ENCODE measurements at regions not wholly inside any gene's neighbourhood (a gene's known extent, or its start where the extent isn't known, plus 50 kb on each side); places are given as distances from the start of the nearest gene placed in this dataset.

GRCh38 chr7:36016648-36017047, 136.4 kb upstream of the EEPD1 start:
- Histone ChIP-seq H3K4me3 (ENCODE audit: low read length in 3 of 3) (no peak overlapping the region), H3K4me1 (ENCODE audit: control insufficient read depth in 3 of 3, insufficient read depth in 3 of 3, low read length in 3 of 3) (peaks cover 2 to 4% (median 2%) of the 10 kb centered on the region in 3 donors), H3K36me3 (ENCODE audit: control insufficient read depth in 3 of 3, insufficient read depth in 3 of 3, low read length in 3 of 3) (no peaks in the 10 kb centered on the region), H3K27ac (ENCODE audit: low read depth, low read length) (no peak overlapping the region), H3K9me3 (ENCODE audit: control insufficient read depth in 3 of 3, low read length in 3 of 3) (no peaks in the 10 kb centered on the region), H3K9ac (ENCODE audit: low read depth in 1 of 3, low read length in 3 of 3) (no peak overlapping the region), H3K27me3 (ENCODE audit: control insufficient read depth in 3 of 3, insufficient read depth in 3 of 3, low read length in 3 of 3) (no peaks in the 10 kb centered on the region)

- Histone ChIP-seq H3K9me3 (ENCODE audit: control insufficient read depth in 3 of 3, low read length in 3 of 3) (no peaks in the 10 kb centered on the region), H3K9ac (ENCODE audit: low read depth in 1 of 3, low read length in 3 of 3) (no peak overlapping the region), H3K36me3 (ENCODE audit: control insufficient read depth in 3 of 3, insufficient read depth in 3 of 3, low read length in 3 of 3) (no peaks in the 10 kb centered on the region), H3K4me1 (ENCODE audit: control insufficient read depth in 3 of 3, insufficient read depth in 3 of 3, low read length in 3 of 3) (peaks cover 6 to 9% (median 7%) of the 10 kb centered on the region in 3 donors), H3K27ac (ENCODE audit: low read depth, low read length) (no peak overlapping the region), H3K4me3 (ENCODE audit: low read length in 3 of 3) (no peak overlapping the region), H3K27me3 (ENCODE audit: control insufficient read depth in 3 of 3, insufficient read depth in 3 of 3, low read length in 3 of 3) (no peaks in the 10 kb centered on the region)
Measured at GRCh38 chr7:36017111-36017510, 135.9 kb upstream of the EEPD1 start.

GRCh38 chr7:36018816-36019484, 134.1 kb upstream of the EEPD1 start:
- Histone ChIP-seq H3K27ac (ENCODE audit: low read depth, low read length) (no peak overlapping the region), H3K4me3 (ENCODE audit: low read length in 3 of 3) (no peak overlapping the region), H3K4me1 (ENCODE audit: control insufficient read depth in 3 of 3, insufficient read depth in 3 of 3, low read length in 3 of 3) (peaks cover 6 to 10% (median 9%) of the 10 kb centered on the region in 3 donors), H3K27me3 (ENCODE audit: control insufficient read depth in 3 of 3, insufficient read depth in 3 of 3, low read length in 3 of 3) (no peaks in the 10 kb centered on the region), H3K9me3 (ENCODE audit: control insufficient read depth in 3 of 3, low read length in 3 of 3) (no peaks in the 10 kb centered on the region), H3K9ac (ENCODE audit: low read depth in 1 of 3, low read length in 3 of 3) (no peak overlapping the region), H3K36me3 (ENCODE audit: control insufficient read depth in 3 of 3, insufficient read depth in 3 of 3, low read length in 3 of 3) (no peaks in the 10 kb centered on the region)

GRCh38 chr7:36019538-36019937, 133.5 kb upstream of the EEPD1 start:
- H3K9me3 ChIP-seq (ENCODE audit: control insufficient read depth in 3 of 3, low read length in 3 of 3), result no peaks in the 10 kb centered on the region
- H3K27me3 ChIP-seq (ENCODE audit: control insufficient read depth in 3 of 3, insufficient read depth in 3 of 3, low read length in 3 of 3), result no peaks in the 10 kb centered on the region
- peaks cover 6 to 10% (median 9%) of the 10 kb centered on the region in 3 donors for H3K4me1 ChIP-seq (ENCODE audit: control insufficient read depth in 3 of 3, insufficient read depth in 3 of 3, low read length in 3 of 3)
- no peak overlapping the region for H3K4me3 ChIP-seq (ENCODE audit: low read length in 3 of 3)
- no peak overlapping the region for H3K27ac ChIP-seq (ENCODE audit: low read depth, low read length)
- H3K36me3 ChIP-seq (ENCODE audit: control insufficient read depth in 3 of 3, insufficient read depth in 3 of 3, low read length in 3 of 3), result no peaks in the 10 kb centered on the region
- H3K9ac ChIP-seq (ENCODE audit: low read depth in 1 of 3, low read length in 3 of 3), result no peak overlapping the region

- Histone ChIP-seq H3K27ac (ENCODE audit: low read depth, low read length) (no peak overlapping the region), H3K9ac (ENCODE audit: low read depth in 1 of 3, low read length in 3 of 3) (no peak overlapping the region), H3K27me3 (ENCODE audit: control insufficient read depth in 3 of 3, insufficient read depth in 3 of 3, low read length in 3 of 3) (no peaks in the 10 kb centered on the region), H3K4me3 (ENCODE audit: low read length in 3 of 3) (no peak overlapping the region), H3K4me1 (ENCODE audit: control insufficient read depth in 3 of 3, insufficient read depth in 3 of 3, low read length in 3 of 3) (peaks cover 6 to 10% (median 9%) of the 10 kb centered on the region in 3 donors), H3K9me3 (ENCODE audit: control insufficient read depth in 3 of 3, low read length in 3 of 3) (no peaks in the 10 kb centered on the region), H3K36me3 (ENCODE audit: control insufficient read depth in 3 of 3, insufficient read depth in 3 of 3, low read length in 3 of 3) (no peaks in the 10 kb centered on the region)
Measured at GRCh38 chr7:36019980-36020379, 133.1 kb upstream of the EEPD1 start.

- Histone ChIP-seq H3K9me3 (ENCODE audit: control insufficient read depth in 3 of 3, low read length in 3 of 3) (no peaks in the 10 kb centered on the region), H3K27ac (ENCODE audit: low read depth, low read length) (no peak overlapping the region), H3K4me1 (ENCODE audit: control insufficient read depth in 3 of 3, insufficient read depth in 3 of 3, low read length in 3 of 3) (peaks cover 6 to 10% (median 9%) of the 10 kb centered on the region in 3 donors), H3K9ac (ENCODE audit: low read depth in 1 of 3, low read length in 3 of 3) (no peak overlapping the region), H3K27me3 (ENCODE audit: control insufficient read depth in 3 of 3, insufficient read depth in 3 of 3, low read length in 3 of 3) (no peaks in the 10 kb centered on the region), H3K4me3 (ENCODE audit: low read length in 3 of 3) (no peak overlapping the region), H3K36me3 (ENCODE audit: control insufficient read depth in 3 of 3, insufficient read depth in 3 of 3, low read length in 3 of 3) (no peaks in the 10 kb centered on the region)
Measured at GRCh38 chr7:36021367-36021766, 131.7 kb upstream of the EEPD1 start.

- Histone ChIP-seq H3K4me3 (ENCODE audit: low read length in 3 of 3) (no peak overlapping the region), H3K4me1 (ENCODE audit: control insufficient read depth in 3 of 3, insufficient read depth in 3 of 3, low read length in 3 of 3) (peaks cover 6 to 10% (median 9%) of the 10 kb centered on the region in 3 donors), H3K27me3 (ENCODE audit: control insufficient read depth in 3 of 3, insufficient read depth in 3 of 3, low read length in 3 of 3) (no peaks in the 10 kb centered on the region), H3K27ac (ENCODE audit: low read depth, low read length) (no peak overlapping the region), H3K36me3 (ENCODE audit: control insufficient read depth in 3 of 3, insufficient read depth in 3 of 3, low read length in 3 of 3) (no peaks in the 10 kb centered on the region), H3K9me3 (ENCODE audit: control insufficient read depth in 3 of 3, low read length in 3 of 3) (no peaks in the 10 kb centered on the region), H3K9ac (ENCODE audit: low read depth in 1 of 3, low read length in 3 of 3) (no peak overlapping the region)
Measured at GRCh38 chr7:36021917-36022550, 131.0 kb upstream of the EEPD1 start.

GRCh38 chr7:36023033-36023560, 130.0 kb upstream of the EEPD1 start:
- H3K9me3 ChIP-seq (ENCODE audit: control insufficient read depth in 3 of 3, low read length in 3 of 3), result no peaks in the 10 kb centered on the region
- peaks cover 6 to 10% (median 9%) of the 10 kb centered on the region in 3 donors for H3K4me1 ChIP-seq (ENCODE audit: control insufficient read depth in 3 of 3, insufficient read depth in 3 of 3, low read length in 3 of 3)
- H3K36me3 ChIP-seq (ENCODE audit: control insufficient read depth in 3 of 3, insufficient read depth in 3 of 3, low read length in 3 of 3), result no peaks in the 10 kb centered on the region
- H3K4me3 ChIP-seq (ENCODE audit: low read length in 3 of 3), result no peak overlapping the region
- H3K27ac ChIP-seq (ENCODE audit: low read depth, low read length), result no peak overlapping the region
- H3K27me3 ChIP-seq (ENCODE audit: control insufficient read depth in 3 of 3, insufficient read depth in 3 of 3, low read length in 3 of 3), result no peaks in the 10 kb centered on the region
- no peak overlapping the region for H3K9ac ChIP-seq (ENCODE audit: low read depth in 1 of 3, low read length in 3 of 3)

- peaks cover 9 to 12% (median 10%) of the 10 kb centered on the region in 3 donors for H3K4me1 ChIP-seq (ENCODE audit: control insufficient read depth in 3 of 3, insufficient read depth in 3 of 3, low read length in 3 of 3)
- no peaks in the 10 kb centered on the region for H3K27me3 ChIP-seq (ENCODE audit: control insufficient read depth in 3 of 3, insufficient read depth in 3 of 3, low read length in 3 of 3)
- no peaks in the 10 kb centered on the region for H3K36me3 ChIP-seq (ENCODE audit: control insufficient read depth in 3 of 3, insufficient read depth in 3 of 3, low read length in 3 of 3)
- no peak overlapping the region for H3K9ac ChIP-seq (ENCODE audit: low read depth in 1 of 3, low read length in 3 of 3)
- no peaks in the 10 kb centered on the region for H3K9me3 ChIP-seq (ENCODE audit: control insufficient read depth in 3 of 3, low read length in 3 of 3)
- H3K4me3 ChIP-seq (ENCODE audit: low read length in 3 of 3), result no peak overlapping the region
- H3K27ac ChIP-seq (ENCODE audit: low read depth, low read length), result no peak overlapping the region
Measured at GRCh38 chr7:36025190-36025589, 127.9 kb upstream of the EEPD1 start.

GRCh38 chr7:36029311-36029710, 123.7 kb upstream of the EEPD1 start:
- Histone ChIP-seq H3K27ac (ENCODE audit: low read depth, low read length) (no peak overlapping the region), H3K27me3 (ENCODE audit: control insufficient read depth in 3 of 3, insufficient read depth in 3 of 3, low read length in 3 of 3) (no peaks in the 10 kb centered on the region), H3K36me3 (ENCODE audit: control insufficient read depth in 3 of 3, insufficient read depth in 3 of 3, low read length in 3 of 3) (no peaks in the 10 kb centered on the region), H3K4me1 (ENCODE audit: control insufficient read depth in 3 of 3, insufficient read depth in 3 of 3, low read length in 3 of 3) (peaks cover 0 to 7% (median 0%) of the 10 kb centered on the region in 3 donors), H3K9me3 (ENCODE audit: control insufficient read depth in 3 of 3, low read length in 3 of 3) (no peaks in the 10 kb centered on the region), H3K9ac (ENCODE audit: low read depth in 1 of 3, low read length in 3 of 3) (no peak overlapping the region), H3K4me3 (ENCODE audit: low read length in 3 of 3) (no peak overlapping the region)

Data from skeletal muscle tissue (tissue), 3 donors.